ENCODE measurements at regions not wholly inside any gene's neighbourhood (a gene's known extent, or its start where the extent isn't known, plus 50 kb on each side); places are given as distances from the start of the nearest gene placed in this dataset.

GRCh38 chr21:23478381-23478780, 2128.9 kb downstream of the MRPL39 start:
- Histone ChIP-seq H3K27me3 (ENCODE audit: control insufficient read depth, insufficient read depth, low read length) (no peaks in the 10 kb centered on the region), H3K9me3 (ENCODE audit: control insufficient read depth, insufficient read depth, low read length) (peaks cover 9% of the 10 kb centered on the region), H3K36me3 (ENCODE audit: control insufficient read depth, insufficient read depth, low read length) (no peaks in the 10 kb centered on the region), H3K4me1 (ENCODE audit: control insufficient read depth, insufficient read depth, low read length) (no peaks in the 10 kb centered on the region), H3K9ac (ENCODE audit: low read depth, low read length) (no peak overlapping the region), H3K4me3 (ENCODE audit: low read depth, low read length) (no peak overlapping the region)

- H3K4me3 ChIP-seq (ENCODE audit: low read depth, low read length), result no peak overlapping the region
- H3K4me1 ChIP-seq (ENCODE audit: control insufficient read depth, insufficient read depth, low read length), result no peaks in the 10 kb centered on the region
- H3K9me3 ChIP-seq (ENCODE audit: control insufficient read depth, insufficient read depth, low read length), result peaks cover 10% of the 10 kb centered on the region
- no peaks in the 10 kb centered on the region for H3K27me3 ChIP-seq (ENCODE audit: control insufficient read depth, insufficient read depth, low read length)
- no peak overlapping the region for H3K9ac ChIP-seq (ENCODE audit: low read depth, low read length)
- H3K36me3 ChIP-seq (ENCODE audit: control insufficient read depth, insufficient read depth, low read length), result no peaks in the 10 kb centered on the region
Measured at GRCh38 chr21:23475281-23476219, 2131.7 kb downstream of the MRPL39 start.

DNA sequence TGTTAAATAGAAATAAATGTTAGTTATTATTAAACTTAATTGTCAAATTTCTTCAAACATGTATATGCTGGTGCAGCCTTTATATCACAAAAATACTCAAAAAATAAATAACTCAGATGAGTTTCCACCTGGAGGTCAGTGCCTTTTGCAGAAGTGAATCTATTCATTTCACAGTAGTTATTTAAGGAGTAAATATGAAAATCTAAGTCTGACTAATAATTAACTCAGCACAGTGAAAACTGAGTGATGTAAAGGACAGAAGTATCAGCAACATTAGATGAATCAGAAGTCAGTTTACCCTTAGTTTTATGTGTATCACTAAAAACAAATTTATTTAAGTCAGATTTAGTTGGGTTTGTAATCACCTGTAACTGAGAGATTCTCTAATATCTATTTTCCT, 2135.4 kb downstream of the MRPL39 start:
- no peaks in the 10 kb centered on the region for H3K27me3 ChIP-seq (ENCODE audit: control insufficient read depth, insufficient read depth, low read length)
- H3K9me3 ChIP-seq (ENCODE audit: control insufficient read depth, insufficient read depth, low read length), result peaks cover 22% of the 10 kb centered on the region
- no peaks in the 10 kb centered on the region for H3K36me3 ChIP-seq (ENCODE audit: control insufficient read depth, insufficient read depth, low read length)
- no peaks in the 10 kb centered on the region for H3K4me1 ChIP-seq (ENCODE audit: control insufficient read depth, insufficient read depth, low read length)
- H3K9ac ChIP-seq (ENCODE audit: low read depth, low read length), result no peak overlapping the region
- H3K4me3 ChIP-seq (ENCODE audit: low read depth, low read length), result no peak overlapping the region

DNA sequence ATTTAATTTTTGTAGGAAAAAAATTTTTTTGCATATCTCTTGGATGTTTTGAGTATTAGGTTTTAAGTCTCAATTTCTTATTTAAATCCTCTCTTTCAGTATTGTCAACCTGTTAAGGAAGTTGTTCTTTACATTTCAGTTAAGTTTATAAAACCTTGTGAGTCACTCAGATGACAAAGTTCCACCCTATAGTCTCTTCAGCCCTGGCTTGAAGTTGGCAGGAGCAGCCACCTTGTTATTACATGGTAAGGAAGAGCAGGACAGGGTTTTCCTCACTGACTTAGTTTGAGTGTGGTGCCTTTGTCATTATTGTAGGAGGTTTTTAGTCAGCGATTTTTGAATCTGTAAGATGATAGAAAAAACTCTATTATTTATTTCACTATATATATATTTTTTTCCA, 2143.9 kb downstream of the MRPL39 start:
- no peaks in the 10 kb centered on the region for H3K4me1 ChIP-seq (ENCODE audit: control insufficient read depth, insufficient read depth, low read length)
- H3K36me3 ChIP-seq (ENCODE audit: control insufficient read depth, insufficient read depth, low read length), result no peaks in the 10 kb centered on the region
- H3K27me3 ChIP-seq (ENCODE audit: control insufficient read depth, insufficient read depth, low read length), result no peaks in the 10 kb centered on the region
- H3K9me3 ChIP-seq (ENCODE audit: control insufficient read depth, insufficient read depth, low read length), result peaks cover 12% of the 10 kb centered on the region
- no peak overlapping the region for H3K4me3 ChIP-seq (ENCODE audit: low read depth, low read length)
- no peak overlapping the region for H3K9ac ChIP-seq (ENCODE audit: low read depth, low read length)

DNA sequence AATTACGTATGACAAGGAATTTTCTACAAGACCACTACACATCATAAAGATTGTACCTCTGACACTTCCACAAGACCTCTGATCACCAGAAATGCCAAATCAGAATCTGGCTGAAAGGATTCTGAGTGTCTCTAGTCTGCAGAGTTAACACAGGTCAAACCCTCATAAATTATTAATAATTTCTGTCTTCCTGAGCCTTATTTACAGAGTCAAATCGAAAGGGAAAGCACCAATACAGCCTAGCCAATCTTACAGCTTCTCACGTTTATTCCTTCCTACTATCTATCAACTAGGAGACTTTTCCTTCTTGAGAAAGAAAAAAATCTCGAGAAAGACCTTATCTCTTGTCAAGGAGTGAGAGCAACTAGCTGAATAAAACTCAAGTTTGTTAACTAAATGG, 2151.6 kb downstream of the MRPL39 start:
- Histone ChIP-seq H3K27me3 (ENCODE audit: control insufficient read depth, insufficient read depth, low read length) (no peaks in the 10 kb centered on the region), H3K9ac (ENCODE audit: low read depth, low read length) (no peak overlapping the region), H3K9me3 (ENCODE audit: control insufficient read depth, insufficient read depth, low read length) (peaks cover 7% of the 10 kb centered on the region), H3K4me1 (ENCODE audit: control insufficient read depth, insufficient read depth, low read length) (no peaks in the 10 kb centered on the region), H3K36me3 (ENCODE audit: control insufficient read depth, insufficient read depth, low read length) (no peaks in the 10 kb centered on the region), H3K4me3 (ENCODE audit: low read depth, low read length) (no peak overlapping the region)

- no peak overlapping the region for H3K4me3 ChIP-seq (ENCODE audit: low read depth, low read length)
- no peaks in the 10 kb centered on the region for H3K4me1 ChIP-seq (ENCODE audit: control insufficient read depth, insufficient read depth, low read length)
- no peaks in the 10 kb centered on the region for H3K36me3 ChIP-seq (ENCODE audit: control insufficient read depth, insufficient read depth, low read length)
- no peak overlapping the region for H3K9ac ChIP-seq (ENCODE audit: low read depth, low read length)
- H3K9me3 ChIP-seq (ENCODE audit: control insufficient read depth, insufficient read depth, low read length), result peaks cover 2% of the 10 kb centered on the region
- no peaks in the 10 kb centered on the region for H3K27me3 ChIP-seq (ENCODE audit: control insufficient read depth, insufficient read depth, low read length)
Measured at GRCh38 chr21:23452384-23453083, 2154.7 kb downstream of the MRPL39 start.

DNA sequence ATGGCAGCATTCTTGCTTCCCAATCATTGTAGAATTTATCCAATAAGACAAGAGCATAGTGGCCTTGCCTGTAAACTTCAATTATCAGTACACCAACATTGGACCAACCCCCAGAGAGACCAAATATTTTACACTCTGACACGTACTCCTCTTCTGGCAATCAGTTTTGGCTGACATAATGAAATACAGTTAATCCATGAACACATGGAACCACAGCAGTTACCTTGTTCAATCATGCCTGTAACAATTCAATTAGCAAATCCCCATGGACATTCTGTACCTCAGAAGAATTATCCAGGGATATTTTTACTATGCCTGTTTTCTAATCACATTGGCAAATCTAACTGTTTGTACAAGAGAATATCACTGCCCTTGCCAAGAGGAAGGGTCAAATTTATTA, 2162.0 kb downstream of the MRPL39 start:
- H3K9ac ChIP-seq (ENCODE audit: low read depth, low read length), result no peak overlapping the region
- H3K27me3 ChIP-seq (ENCODE audit: control insufficient read depth, insufficient read depth, low read length), result no peaks in the 10 kb centered on the region
- H3K9me3 ChIP-seq (ENCODE audit: control insufficient read depth, insufficient read depth, low read length), result peaks cover 21% of the 10 kb centered on the region
- H3K4me1 ChIP-seq (ENCODE audit: control insufficient read depth, insufficient read depth, low read length), result no peaks in the 10 kb centered on the region
- no peaks in the 10 kb centered on the region for H3K36me3 ChIP-seq (ENCODE audit: control insufficient read depth, insufficient read depth, low read length)
- H3K4me3 ChIP-seq (ENCODE audit: low read depth, low read length), result no peak overlapping the region

DNA sequence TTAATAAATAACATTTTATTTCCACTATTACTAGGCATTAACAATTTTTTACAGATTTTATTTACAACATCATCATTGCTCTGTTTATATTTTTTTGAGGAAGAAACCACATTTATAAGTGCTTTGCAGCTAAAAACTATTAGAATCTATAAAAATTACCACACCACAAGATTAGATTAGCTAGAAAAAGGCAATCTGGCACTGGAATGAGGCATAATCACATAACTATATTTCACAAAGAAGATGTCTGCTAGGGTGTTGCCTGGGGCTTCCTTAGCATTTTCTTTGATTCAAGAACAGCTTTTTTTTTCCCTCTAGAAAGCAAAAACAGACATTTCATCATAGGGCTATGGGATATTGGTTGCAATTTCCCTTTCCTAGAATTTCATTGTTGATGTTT, 2169.2 kb downstream of the MRPL39 start:
- H3K27me3 ChIP-seq (ENCODE audit: control insufficient read depth, insufficient read depth, low read length), result no peaks in the 10 kb centered on the region
- no peaks in the 10 kb centered on the region for H3K4me1 ChIP-seq (ENCODE audit: control insufficient read depth, insufficient read depth, low read length)
- no peaks in the 10 kb centered on the region for H3K36me3 ChIP-seq (ENCODE audit: control insufficient read depth, insufficient read depth, low read length)
- H3K9ac ChIP-seq (ENCODE audit: low read depth, low read length), result no peak overlapping the region
- H3K4me3 ChIP-seq (ENCODE audit: low read depth, low read length), result no peak overlapping the region
- peaks cover 16% of the 10 kb centered on the region for H3K9me3 ChIP-seq (ENCODE audit: control insufficient read depth, insufficient read depth, low read length)

- peaks cover 13% of the 10 kb centered on the region for H3K9me3 ChIP-seq (ENCODE audit: control insufficient read depth, insufficient read depth, low read length)
- H3K27me3 ChIP-seq (ENCODE audit: control insufficient read depth, insufficient read depth, low read length), result no peaks in the 10 kb centered on the region
- no peaks in the 10 kb centered on the region for H3K36me3 ChIP-seq (ENCODE audit: control insufficient read depth, insufficient read depth, low read length)
- H3K9ac ChIP-seq (ENCODE audit: low read depth, low read length), result no peak overlapping the region
- no peak overlapping the region for H3K4me3 ChIP-seq (ENCODE audit: low read depth, low read length)
- H3K4me1 ChIP-seq (ENCODE audit: control insufficient read depth, insufficient read depth, low read length), result no peaks in the 10 kb centered on the region
Measured at GRCh38 chr21:23402929-23403520, 2204.3 kb downstream of the MRPL39 start.

DNA sequence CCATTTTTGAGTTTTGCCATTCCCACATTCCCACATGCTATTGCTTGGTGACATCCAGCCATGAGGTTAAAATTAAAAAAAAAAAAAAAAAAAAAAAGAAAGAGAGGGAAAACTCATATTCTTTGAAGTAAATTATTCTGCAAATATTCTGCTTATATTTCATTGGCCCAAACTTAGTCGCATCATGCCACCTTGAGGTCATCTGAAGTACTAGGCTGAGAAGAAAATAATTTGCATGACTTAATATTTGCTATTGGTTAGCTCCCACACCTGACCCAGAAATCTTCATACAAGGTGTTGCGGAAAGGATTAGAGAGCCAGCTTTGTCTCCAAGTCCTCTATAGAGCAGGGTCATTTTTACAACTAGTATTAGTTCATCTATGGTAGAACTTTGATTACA, 2206.0 kb downstream of the MRPL39 start:
- Histone ChIP-seq H3K9me3 (ENCODE audit: control insufficient read depth, insufficient read depth, low read length) (peaks cover 14% of the 10 kb centered on the region), H3K4me1 (ENCODE audit: control insufficient read depth, insufficient read depth, low read length) (no peaks in the 10 kb centered on the region), H3K36me3 (ENCODE audit: control insufficient read depth, insufficient read depth, low read length) (no peaks in the 10 kb centered on the region), H3K27me3 (ENCODE audit: control insufficient read depth, insufficient read depth, low read length) (no peaks in the 10 kb centered on the region), H3K9ac (ENCODE audit: low read depth, low read length) (no peak overlapping the region), H3K4me3 (ENCODE audit: low read depth, low read length) (no peak overlapping the region)

DNA sequence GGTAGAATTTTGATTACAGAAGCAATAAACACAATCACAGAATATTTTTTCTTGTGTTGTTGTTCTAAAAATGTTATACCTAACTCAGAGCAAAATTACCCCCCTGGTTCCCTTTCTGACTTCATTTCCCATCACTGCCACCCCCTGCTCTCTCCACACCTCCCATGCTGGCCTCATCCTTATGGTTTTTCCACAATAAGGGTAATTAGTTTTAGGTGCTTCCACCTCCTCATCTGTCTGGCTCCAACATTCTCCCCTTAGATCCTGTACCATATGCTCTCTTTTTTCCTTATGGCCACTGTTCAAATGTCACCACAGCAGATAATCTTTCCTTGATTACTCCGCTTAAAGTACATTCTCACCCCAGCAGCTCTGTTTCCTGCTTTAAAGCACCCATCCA, 2208.6 kb downstream of the MRPL39 start:
- no peak overlapping the region for H3K4me3 ChIP-seq (ENCODE audit: low read depth, low read length)
- no peaks in the 10 kb centered on the region for H3K27me3 ChIP-seq (ENCODE audit: control insufficient read depth, insufficient read depth, low read length)
- peaks cover 14% of the 10 kb centered on the region for H3K9me3 ChIP-seq (ENCODE audit: control insufficient read depth, insufficient read depth, low read length)
- no peaks in the 10 kb centered on the region for H3K36me3 ChIP-seq (ENCODE audit: control insufficient read depth, insufficient read depth, low read length)
- no peak overlapping the region for H3K9ac ChIP-seq (ENCODE audit: low read depth, low read length)
- H3K4me1 ChIP-seq (ENCODE audit: control insufficient read depth, insufficient read depth, low read length), result no peaks in the 10 kb centered on the region
